Choroid plexus epithelial cell (primary cell): ENCODE measurements at regions not wholly inside any gene's neighbourhood (a gene's known extent, or its start where the extent isn't known, plus 50 kb on each side); places are given as distances from the start of the nearest gene placed in this dataset.

Experiments used
- DNase-seq: peaks from one replicate; pipeline ENCODE4 v3.0.0-alpha.2; 2010; ENCODE audit warnings: low read depth
- H3K4me3 ChIP-seq: 2 replicates; pipeline ENCODE4 v1.5.1; 2011; ENCODE audit warnings: low read depth, mild to moderate bottlenecking, control low read depth, low read length, moderate library complexity
- TF ChIP-seq, protein P1 (sequence below): conservative IDR thresholded peaks from 2 replicates; pipeline ENCODE4 v1.5.1; 2011; ENCODE audit warnings: low read depth, mild to moderate bottlenecking, control low read depth, inconsistent platforms, low read length, moderate library complexity

DNA sequence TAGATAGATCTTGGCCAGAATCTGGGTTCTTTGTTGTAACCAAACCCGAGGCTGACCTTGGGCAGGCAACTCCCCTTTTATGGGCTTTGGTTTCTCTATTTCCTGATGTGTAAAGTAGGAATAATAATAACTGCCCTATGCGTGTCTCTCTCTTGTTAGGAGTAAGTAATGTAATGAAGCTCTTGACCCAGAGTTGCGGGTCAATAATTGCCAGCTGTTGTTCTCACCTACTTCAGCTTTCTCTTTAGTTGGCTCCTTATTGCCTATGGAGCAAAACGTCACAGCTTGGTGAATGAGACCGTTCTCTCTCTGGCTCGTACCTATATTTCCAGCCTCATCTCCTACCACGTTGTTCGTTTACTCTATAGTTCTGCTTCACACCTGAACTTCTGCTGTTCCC, 56.6 kb upstream of the KIRREL3 start:
- no peak for DNase-seq
- TF ChIP-seq, protein P1, sequence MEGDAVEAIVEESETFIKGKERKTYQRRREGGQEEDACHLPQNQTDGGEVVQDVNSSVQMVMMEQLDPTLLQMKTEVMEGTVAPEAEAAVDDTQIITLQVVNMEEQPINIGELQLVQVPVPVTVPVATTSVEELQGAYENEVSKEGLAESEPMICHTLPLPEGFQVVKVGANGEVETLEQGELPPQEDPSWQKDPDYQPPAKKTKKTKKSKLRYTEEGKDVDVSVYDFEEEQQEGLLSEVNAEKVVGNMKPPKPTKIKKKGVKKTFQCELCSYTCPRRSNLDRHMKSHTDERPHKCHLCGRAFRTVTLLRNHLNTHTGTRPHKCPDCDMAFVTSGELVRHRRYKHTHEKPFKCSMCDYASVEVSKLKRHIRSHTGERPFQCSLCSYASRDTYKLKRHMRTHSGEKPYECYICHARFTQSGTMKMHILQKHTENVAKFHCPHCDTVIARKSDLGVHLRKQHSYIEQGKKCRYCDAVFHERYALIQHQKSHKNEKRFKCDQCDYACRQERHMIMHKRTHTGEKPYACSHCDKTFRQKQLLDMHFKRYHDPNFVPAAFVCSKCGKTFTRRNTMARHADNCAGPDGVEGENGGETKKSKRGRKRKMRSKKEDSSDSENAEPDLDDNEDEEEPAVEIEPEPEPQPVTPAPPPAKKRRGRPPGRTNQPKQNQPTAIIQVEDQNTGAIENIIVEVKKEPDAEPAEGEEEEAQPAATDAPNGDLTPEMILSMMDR: no peak
- H3K4me3 ChIP-seq: no peak overlapping the region

DNA sequence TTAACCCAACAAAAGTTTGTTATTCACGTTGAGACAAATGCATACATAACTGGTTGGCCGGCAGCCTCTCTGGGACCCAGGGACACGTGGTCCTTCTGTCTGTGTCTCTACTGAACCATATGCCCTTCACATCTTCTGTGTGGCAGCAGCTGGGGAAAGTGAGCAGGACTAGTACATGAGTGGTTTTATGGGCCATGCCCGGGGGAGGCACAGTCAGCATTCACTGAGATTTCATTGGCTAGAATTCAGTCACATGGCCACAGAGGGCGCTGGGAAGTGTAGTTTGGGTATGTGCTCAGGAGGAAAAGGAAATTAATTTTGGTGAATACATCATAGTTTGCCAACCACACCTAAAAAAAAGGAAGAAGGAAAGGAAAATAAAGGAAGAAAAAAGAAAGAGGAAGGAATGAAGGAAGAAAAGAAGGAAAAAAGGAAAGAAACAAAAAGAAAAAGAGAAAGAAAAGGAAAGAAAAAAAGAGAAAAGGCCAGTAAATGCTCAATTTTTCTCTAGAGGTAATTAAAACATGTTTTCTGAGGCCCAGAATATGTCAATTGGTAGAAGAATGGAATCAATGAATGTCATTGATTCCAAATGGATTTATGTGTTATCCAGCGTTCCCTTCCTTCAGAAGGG, 55.9 kb upstream of the KIRREL3 start:
- no peak for DNase-seq
- TF ChIP-seq, protein P1: no peak
- no peak overlapping the region for H3K4me3 ChIP-seq

DNA sequence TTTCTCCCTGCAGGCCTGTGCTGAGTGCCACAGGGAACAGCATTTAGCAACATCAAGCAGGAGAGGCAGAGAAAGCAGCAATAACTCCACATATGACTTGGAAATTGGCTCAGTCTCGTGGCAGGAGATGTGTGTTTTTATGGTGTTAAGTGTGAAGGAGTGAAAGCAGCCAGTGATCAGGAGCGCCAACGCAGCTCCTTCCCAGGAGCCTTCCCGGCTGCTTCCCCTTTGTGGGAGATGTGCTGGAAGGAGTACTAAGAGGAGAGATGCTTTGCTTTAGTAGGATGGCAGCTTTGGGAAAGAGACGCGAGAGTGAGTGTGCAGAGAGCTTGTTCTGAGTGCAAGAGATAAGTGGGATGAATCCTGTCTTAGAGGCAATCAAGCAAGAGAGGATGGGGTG, 54.7 kb upstream of the KIRREL3 start:
- TF ChIP-seq, protein P1: no peak

DNA sequence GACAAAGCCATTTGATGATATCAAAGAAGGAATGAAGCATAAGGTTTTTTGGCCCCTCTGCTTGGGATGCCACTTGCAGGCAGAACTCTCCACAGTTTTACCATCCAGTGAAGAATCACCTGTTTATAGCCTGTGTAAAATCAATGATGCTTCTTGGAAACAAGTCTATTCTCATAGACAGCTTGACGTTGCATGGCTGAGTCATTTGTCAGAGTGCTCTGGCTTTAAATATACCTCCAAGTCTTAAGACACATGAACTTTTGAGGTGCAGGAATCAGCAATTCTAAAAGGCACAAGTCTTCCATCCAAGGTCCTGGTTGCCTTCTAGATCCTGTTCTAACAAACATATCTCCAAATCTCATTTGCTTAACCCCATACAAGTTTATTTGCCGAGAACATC, 53.6 kb upstream of the KIRREL3 start:
- TF ChIP-seq, protein P1: no peak
- H3K4me3 ChIP-seq: no peak overlapping the region
- no peak for DNase-seq

More for the DNA sequence above, 54.7 kb upstream of the KIRREL3 start:
- no peak for DNase-seq
- H3K4me3 ChIP-seq: no peak overlapping the region

DNA sequence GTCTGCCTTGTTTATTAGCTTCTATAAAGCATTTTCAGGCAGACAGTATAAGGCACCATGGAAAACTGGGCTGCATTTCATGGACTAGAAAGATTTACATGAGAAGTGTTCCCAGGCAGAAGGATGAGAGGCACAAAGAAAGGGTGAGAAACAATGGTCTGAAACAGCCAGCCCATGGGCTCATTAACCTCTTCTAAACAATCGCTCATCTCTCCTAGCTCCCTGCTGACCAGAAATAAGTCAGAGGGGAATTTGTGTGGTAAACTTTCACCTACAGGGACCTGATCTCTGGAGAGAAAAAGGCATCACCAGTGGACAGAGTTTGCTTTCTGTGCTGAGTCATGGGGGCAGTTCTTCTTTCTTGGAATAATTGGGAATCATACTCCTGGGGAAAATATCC, 51.8 kb upstream of the KIRREL3 start:
- no peak overlapping the region for H3K4me3 ChIP-seq
- DNase-seq: no peak
- TF ChIP-seq, protein P1: no peak
